B cell (primary cell): ENCODE measurements at regions not wholly inside any gene's neighbourhood (a gene's known extent, or its start where the extent isn't known, plus 50 kb on each side); places are given as distances from the start of the nearest gene placed in this dataset.

ENCODE experiments used
- ATAC-seq: fragments of 200-7000 bp; cut with Tn5 transposase; one replicate; pipeline ENCODE4 v1.10.0; 2021; ENCODE audit warnings: low read depth, mild to moderate bottlenecking, moderate number of reproducible peaks, moderate library complexity
- CTCF ChIA-PET: fragments of 350-600 bp; sonication (Branson Sonifier 250); formaldehyde crosslinking; loops from one replicate; lab custom pipeline; 2021; ENCODE audit warnings: antibody characterized with exemption, inconsistent platforms; lab: Charles Lee
- POLR2A ChIA-PET: fragments of 350-600 bp; sonication (Branson Sonifier 250); formaldehyde crosslinking; loops from one replicate; lab custom pipeline; 2021; ENCODE audit warnings: antibody characterized with exemption; lab: Charles Lee
- DNase-seq: peaks from one replicate; pipeline ENCODE4 v3.0.0; 2013
- H2AFZ ChIP-seq: 2 replicates; pipeline ENCODE4 v1.6.1; 2012; ENCODE audit warnings: mild to moderate bottlenecking, low read depth, low read length; ENCODE audit not compliant: insufficient read depth, poor library complexity, severe bottlenecking
- H3K27ac ChIP-seq, 2 donors: 1 replicate in 1 of 2; 2 replicates in 1 of 2; pipeline ENCODE4 v1.5.1; 2012 to 2013; ENCODE audit warnings: low read length in 2 of 2, mild to moderate bottlenecking in 2 of 2, moderate library complexity in 1 of 2
- H3K27me3 ChIP-seq, 4 experiments: fragments of 200-600 bp in 1 of 4; sonication (generic) in 1 of 4; replicated peaks in 1 of 4; 1 replicate in 2 of 4; 2 replicates in 2 of 4; pipeline versions ENCODE4 v1.6.1 to v1.7.0; 2013 to 2016; ENCODE audit warnings: low read length in 3 of 4, mild to moderate bottlenecking in 2 of 4, mixed read lengths in 1 of 4, moderate library complexity in 1 of 4; ENCODE audit not compliant: insufficient read depth in 4 of 4, control insufficient read depth in 3 of 4; ENCODE audit errors: control extremely low read depth in 1 of 4
- H3K36me3 ChIP-seq, 2 experiments: replicated peaks in 1 of 2; 1 replicate in 1 of 2; 2 replicates in 1 of 2; pipeline versions ENCODE4 v1.6.1 to v1.7.1; 2013; ENCODE audit warnings: low read length in 1 of 2; ENCODE audit not compliant: insufficient read depth in 2 of 2, control insufficient read depth in 1 of 2; ENCODE audit errors: control extremely low read depth in 1 of 2, extremely low read depth in 1 of 2
- H3K4me1 ChIP-seq, 2 donors: fragments of 200-600 bp in 1 of 2; sonication (generic) in 1 of 2; 1 replicate in 1 of 2; 2 replicates in 1 of 2; pipeline versions ENCODE4 v1.5.1 to v1.6.1; 2013 to 2017; ENCODE audit warnings: low read length in 2 of 2; ENCODE audit not compliant: control insufficient read depth in 2 of 2, insufficient read depth in 2 of 2
- H3K4me2 ChIP-seq: replicated peaks from 2 replicates; pipeline ENCODE3; 2012; ENCODE audit warnings: mild to moderate bottlenecking, low read depth, low read length; ENCODE audit not compliant: poor library complexity, severe bottlenecking
- H3K4me3 ChIP-seq, 5 experiments: fragments of 200-600 bp in 1 of 5; sonication (generic) in 1 of 5; 1 replicate in 3 of 5; 2 replicates in 2 of 5; pipeline versions ENCODE4 v1.5.1 to v1.7.0; 2011 to 2016; ENCODE audit warnings: low read length in 4 of 5, mild to moderate bottlenecking in 4 of 5, low read depth in 2 of 5, control low read depth in 1 of 5, moderate library complexity in 1 of 5; ENCODE audit not compliant: insufficient read depth in 1 of 5; ENCODE audit errors: control extremely low read depth in 1 of 5, extremely low read depth in 1 of 5
- H3K79me2 ChIP-seq: fragments of 200-600 bp; sonication (generic); one replicate; pipeline ENCODE4 v1.6.0; 2016; ENCODE audit warnings: low read length; ENCODE audit not compliant: control insufficient read depth, insufficient read depth
- H3K9ac ChIP-seq: fragments of 200-600 bp; sonication (generic); 2 replicates; pipeline ENCODE4 v1.6.1; 2017; ENCODE audit warnings: mild to moderate bottlenecking, low read length, moderate library complexity
- H3K9me3 ChIP-seq, 3 donors: one replicate each; pipeline versions ENCODE4 v1.6.1 to v1.7.1; 2013; ENCODE audit warnings: low read length in 2 of 3; ENCODE audit not compliant: control insufficient read depth in 2 of 3, insufficient read depth in 1 of 3; ENCODE audit errors: control extremely low read depth in 1 of 3
- H4K20me1 ChIP-seq: 2 replicates; pipeline ENCODE4 v1.6.0; 2012; ENCODE audit warnings: mild to moderate bottlenecking, low read length; ENCODE audit not compliant: insufficient read depth, control insufficient read depth, poor library complexity, severe bottlenecking
- H3K27ac Mint-ChIP-seq: one replicate; pipeline ENCODE4 v1.8.0; 2021; ENCODE audit warnings: mixed read lengths
- H3K27me3 Mint-ChIP-seq: one replicate; pipeline ENCODE4 v1.8.0; 2021; ENCODE audit warnings: mixed read lengths
- H3K4me1 Mint-ChIP-seq: one replicate; pipeline ENCODE4 v1.8.0; 2021; ENCODE audit warnings: mixed read lengths
- H3K4me3 Mint-ChIP-seq: one replicate; pipeline ENCODE4 v1.8.0; 2021; ENCODE audit warnings: mixed read lengths
- H3K9me3 Mint-ChIP-seq: one replicate; pipeline ENCODE4 v1.8.0; 2022; ENCODE audit warnings: mixed read lengths; ENCODE audit not compliant: insufficient read depth
- EZH2 ChIP-seq: IDR thresholded peaks from 2 replicates; pipeline ENCODE4 v1.6.1; 2012; ENCODE audit warnings: borderline replicate concordance, low read depth, mild to moderate bottlenecking, moderate library complexity, low read length; ENCODE audit not compliant: insufficient read depth, poor library complexity, severe bottlenecking
- WGBS: methylation state at CpG from one replicate; pipeline ENCODE4 v1.1.5; 2013; ENCODE audit warnings: missing lambda C conversion rate; ENCODE audit not compliant: insufficient coverage; 5-methylcytosine and 5-hydroxymethylcytosine counted together
- intact Hi-C: fragments of 100-400 bp; cut with micrococcal nuclease; formaldehyde crosslinking; loops from one replicate; pipeline ENCODE4 v1.10.0; 2022
- TF ChIP-seq, protein P1 (sequence below): fragments of 200-600 bp; IDR thresholded peaks from one replicate; pipeline ENCODE4 v1.8.0; 2022; ENCODE audit warnings: antibody characterized with exemption, mild to moderate bottlenecking

DNA sequence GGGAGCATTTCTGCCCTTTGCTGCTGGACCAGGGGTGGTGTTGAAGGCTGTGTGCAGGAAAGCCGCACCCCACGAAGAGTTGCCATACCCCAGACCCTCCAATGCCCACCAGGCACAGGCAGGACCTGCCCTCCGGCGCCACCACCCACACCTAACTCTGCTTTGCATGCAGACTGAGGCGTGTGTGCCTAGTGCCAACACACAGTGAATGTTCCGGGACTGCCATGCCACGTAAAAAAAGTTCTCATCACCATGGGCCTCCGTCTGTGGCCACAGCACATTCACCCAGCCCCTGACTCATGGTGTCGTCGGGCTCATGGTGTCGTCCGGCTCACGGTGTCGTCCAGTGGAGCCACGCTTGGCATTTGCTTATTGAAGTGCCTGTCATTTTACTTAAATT is 184.9 kb upstream of the RAB6C start:
- ATAC-seq: no peak
- Mint-ChIP-seq H3K27ac (no peak overlapping the region), H3K9me3 (no peaks in the 10 kb centered on the region), H3K27me3 (peaks cover 7% of the 10 kb centered on the region), H3K4me3 (no peak overlapping the region), H3K4me1 (no peaks in the 10 kb centered on the region)
- intact Hi-C loops: no loop called here
- Histone ChIP-seq H3K9ac (no peak overlapping the region), H3K9me3 (peaks cover 0 to 11% (median 0%) of the 10 kb centered on the region in 3 donors), H3K4me1 (no peaks in the 10 kb centered on the region), H3K4me2 (no peak overlapping the region), H4K20me1 (no peaks in the 10 kb centered on the region), H3K4me3 (no peak overlapping the region), H3K27me3 (no peaks in the 10 kb centered on the region), H2AFZ (no peak overlapping the region), H3K36me3 (no peaks in the 10 kb centered on the region), H3K27ac (no peak overlapping the region), H3K79me2 (no peaks in the 10 kb centered on the region)
- WGBS: 93% methylated on average over 10 of the region's 15 CpGs
- TF ChIP-seq EZH2: no peak
- TF ChIP-seq, protein P1, sequence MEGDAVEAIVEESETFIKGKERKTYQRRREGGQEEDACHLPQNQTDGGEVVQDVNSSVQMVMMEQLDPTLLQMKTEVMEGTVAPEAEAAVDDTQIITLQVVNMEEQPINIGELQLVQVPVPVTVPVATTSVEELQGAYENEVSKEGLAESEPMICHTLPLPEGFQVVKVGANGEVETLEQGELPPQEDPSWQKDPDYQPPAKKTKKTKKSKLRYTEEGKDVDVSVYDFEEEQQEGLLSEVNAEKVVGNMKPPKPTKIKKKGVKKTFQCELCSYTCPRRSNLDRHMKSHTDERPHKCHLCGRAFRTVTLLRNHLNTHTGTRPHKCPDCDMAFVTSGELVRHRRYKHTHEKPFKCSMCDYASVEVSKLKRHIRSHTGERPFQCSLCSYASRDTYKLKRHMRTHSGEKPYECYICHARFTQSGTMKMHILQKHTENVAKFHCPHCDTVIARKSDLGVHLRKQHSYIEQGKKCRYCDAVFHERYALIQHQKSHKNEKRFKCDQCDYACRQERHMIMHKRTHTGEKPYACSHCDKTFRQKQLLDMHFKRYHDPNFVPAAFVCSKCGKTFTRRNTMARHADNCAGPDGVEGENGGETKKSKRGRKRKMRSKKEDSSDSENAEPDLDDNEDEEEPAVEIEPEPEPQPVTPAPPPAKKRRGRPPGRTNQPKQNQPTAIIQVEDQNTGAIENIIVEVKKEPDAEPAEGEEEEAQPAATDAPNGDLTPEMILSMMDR: no peak
- no peak for DNase-seq
- CTCF ChIA-PET: no interaction called here
- POLR2A ChIA-PET: no interaction called here

DNA sequence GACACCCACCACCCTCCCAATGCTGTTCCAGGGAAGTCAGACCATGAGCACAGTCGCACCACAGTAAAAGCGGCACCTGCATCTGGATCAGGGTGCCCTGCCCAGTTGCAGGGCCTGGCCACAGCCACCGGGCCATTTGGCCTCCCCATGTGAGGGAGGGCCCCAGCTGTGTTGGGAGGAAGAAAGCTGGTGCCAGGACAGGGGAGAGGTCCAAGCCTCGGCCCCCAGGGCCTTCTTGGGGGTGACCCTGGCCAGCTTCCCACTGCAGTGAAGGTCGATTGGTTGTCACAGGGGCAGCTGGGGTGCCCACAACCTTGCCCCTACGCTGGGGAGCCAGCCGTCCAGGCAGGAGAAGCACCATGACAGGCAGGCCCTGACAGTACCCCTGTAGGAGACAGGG is 183.2 kb upstream of the RAB6C start:
- CTCF ChIA-PET: no interaction called here

More for the DNA sequence above, 183.2 kb upstream of the RAB6C start:
- H3K9me3 Mint-ChIP-seq: no peaks in the 10 kb centered on the region
- no peaks in the 10 kb centered on the region for H3K4me1 ChIP-seq
- intact Hi-C loops: no loop called here
- no peak overlapping the region for H3K27ac Mint-ChIP-seq
- H3K9ac ChIP-seq: no peak overlapping the region
- no peak for TF ChIP-seq EZH2
- TF ChIP-seq, protein P1: no peak
- H3K4me2 ChIP-seq: no peak overlapping the region
- no peaks in the 10 kb centered on the region for H3K4me1 Mint-ChIP-seq
- no peak overlapping the region for H3K27ac ChIP-seq
- H3K4me3 ChIP-seq: no peak overlapping the region
- no peak for DNase-seq
- no peaks in the 10 kb centered on the region for H4K20me1 ChIP-seq
- 82% methylated on average over 7 of the region's 7 CpGs for WGBS
- no peak overlapping the region for H2AFZ ChIP-seq
- POLR2A ChIA-PET: no interaction called here
- no peaks in the 10 kb centered on the region for H3K79me2 ChIP-seq
- H3K27me3 ChIP-seq: no peaks in the 10 kb centered on the region
- H3K9me3 ChIP-seq: peaks cover 0 to 11% (median 0%) of the 10 kb centered on the region in 3 donors
- ATAC-seq: no peak
- H3K36me3 ChIP-seq: no peaks in the 10 kb centered on the region
- H3K4me3 Mint-ChIP-seq: no peak overlapping the region
- peaks cover 7% of the 10 kb centered on the region for H3K27me3 Mint-ChIP-seq
